ENCODE measurements at regions not wholly inside any gene's neighbourhood (a gene's known extent, or its start where the extent isn't known, plus 50 kb on each side); places are given as distances from the start of the nearest gene placed in this dataset.

DNA sequence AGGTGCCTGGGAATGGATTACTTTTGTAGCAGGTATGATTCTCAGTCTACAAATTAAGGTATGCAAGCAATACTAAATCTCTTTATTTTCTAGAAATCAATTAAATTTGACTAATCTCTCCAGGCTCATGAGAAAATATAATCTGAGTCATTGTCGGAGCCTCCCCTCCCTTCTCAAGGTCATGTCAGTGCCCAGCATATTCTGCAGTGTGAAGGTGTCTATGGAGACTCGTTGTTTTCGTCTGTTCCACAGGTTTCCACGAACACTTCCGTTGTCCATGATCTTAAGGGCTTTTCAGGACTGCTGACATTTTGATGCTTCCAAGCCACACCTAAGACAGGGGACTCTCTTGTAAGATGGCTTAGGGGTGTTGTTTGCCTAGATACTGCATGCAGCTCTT, 56.6 kb upstream of the SCOC start:
- no peak for DNase-seq (ENCODE audit: low read depth in 4 of 4, low spot score in 3 of 4)

DNA sequence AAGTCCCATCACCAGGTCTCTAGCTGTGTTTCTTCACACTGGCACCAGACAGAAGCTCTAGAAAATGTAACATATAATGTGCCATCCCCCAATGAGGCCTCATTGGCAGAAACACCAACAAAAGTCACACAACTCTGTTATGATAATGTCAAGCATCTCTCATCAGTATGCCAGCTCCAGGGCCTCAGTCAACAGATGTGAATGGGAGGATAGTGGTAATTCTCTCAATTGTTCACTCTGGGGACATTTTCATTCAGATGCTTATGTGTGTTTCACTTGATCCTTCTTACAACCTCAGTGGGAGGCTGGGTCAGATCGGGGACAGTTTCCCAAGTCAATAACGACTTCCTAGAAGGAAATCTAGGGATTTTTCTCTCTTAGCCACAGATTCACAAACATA, 57.5 kb upstream of the SCOC start:
- no peak for DNase-seq (ENCODE audit: low read depth in 4 of 4, low spot score in 3 of 4)

DNA sequence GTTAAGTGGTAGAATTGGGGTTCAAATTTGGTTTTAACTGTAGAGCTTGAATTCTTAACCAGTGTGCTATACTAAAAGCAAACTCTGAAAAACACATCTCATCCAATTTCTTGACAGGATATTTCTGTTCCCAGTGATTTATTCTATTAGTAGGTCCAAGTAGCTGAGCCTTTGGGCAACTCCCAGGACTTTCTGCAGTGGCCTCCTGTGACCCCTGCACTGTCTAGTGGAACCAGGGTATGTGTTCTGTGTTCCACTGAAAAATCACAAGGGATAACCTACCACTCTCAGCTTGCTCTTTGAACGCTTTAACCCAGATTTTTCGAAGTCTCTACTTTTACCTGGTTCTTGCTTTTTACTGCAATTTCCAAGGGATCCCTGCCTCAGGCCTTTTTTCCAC, 58.0 kb upstream of the SCOC start:
- DNase-seq (ENCODE audit: low read depth in 4 of 4, low spot score in 3 of 4): no peak

DNA sequence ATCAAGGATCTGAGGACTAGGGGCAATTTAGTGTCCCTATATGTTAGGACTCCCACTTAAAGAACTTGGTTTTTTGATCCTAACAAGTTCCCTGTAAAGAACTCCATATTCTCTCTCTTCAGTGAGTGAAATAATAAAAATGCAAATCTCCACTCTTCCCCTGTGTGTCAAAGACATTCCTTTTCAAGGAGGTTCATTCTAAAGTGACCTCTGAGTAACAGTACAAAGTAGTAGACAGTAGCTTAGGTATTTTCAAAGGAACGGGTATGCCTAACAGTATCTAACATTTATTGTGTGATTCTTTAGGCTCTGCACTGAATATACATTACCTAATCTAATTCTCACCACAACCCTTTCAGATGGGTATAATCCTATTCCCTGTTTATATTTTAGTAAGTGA, 58.4 kb upstream of the SCOC start:
- DNase-seq (ENCODE audit: low read depth in 4 of 4, low spot score in 3 of 4): no peak

DNA sequence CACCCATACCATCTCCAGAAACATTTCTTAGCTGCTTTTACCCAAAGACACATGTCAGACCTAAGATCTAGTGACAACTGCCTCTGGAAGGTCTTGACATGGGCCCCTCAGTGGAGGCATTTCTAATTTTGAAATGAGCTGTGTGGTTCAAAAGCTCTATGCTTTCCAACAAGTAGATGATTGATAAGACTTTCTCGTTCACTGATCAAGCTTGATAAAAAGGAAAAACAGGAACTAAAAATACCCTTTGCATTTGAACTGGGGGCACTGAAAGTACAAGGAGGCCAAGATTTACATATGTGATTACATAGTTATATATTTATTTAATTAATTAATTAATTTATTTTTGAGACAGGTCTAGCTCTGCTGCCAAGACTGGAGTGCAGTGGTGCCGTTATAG, 61.3 kb upstream of the SCOC start:
- no peak for DNase-seq (ENCODE audit: low read depth in 4 of 4, low spot score in 3 of 4)

DNA sequence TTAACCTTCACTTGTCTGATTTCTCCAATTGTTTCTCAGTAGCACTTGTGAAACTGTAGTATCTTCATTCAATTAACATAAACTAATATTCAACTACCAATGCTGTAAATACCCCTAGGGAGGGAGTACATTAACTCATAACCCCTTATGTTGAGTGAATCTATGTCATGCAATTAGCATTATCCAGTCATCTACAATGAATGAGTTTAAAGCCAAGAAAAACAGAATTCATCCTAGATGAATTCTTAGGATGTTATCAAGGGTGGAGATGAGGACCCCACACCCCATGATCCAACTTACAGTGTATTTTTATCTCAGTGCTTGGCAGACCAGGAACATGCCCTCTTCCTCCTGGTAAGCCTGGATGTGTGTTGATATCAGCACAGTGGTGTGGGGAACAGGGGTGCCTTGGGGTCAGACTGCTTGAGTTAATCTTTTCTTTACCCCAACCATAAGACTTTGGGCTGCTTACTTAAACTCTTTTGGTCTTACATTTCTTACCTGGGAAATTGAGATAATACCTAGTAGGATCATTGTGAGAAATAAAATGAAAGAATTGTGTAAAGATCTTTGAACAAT, 62.1 kb upstream of the SCOC start:
- no peak for DNase-seq (ENCODE audit: low read depth in 4 of 4, low spot score in 3 of 4)

DNA sequence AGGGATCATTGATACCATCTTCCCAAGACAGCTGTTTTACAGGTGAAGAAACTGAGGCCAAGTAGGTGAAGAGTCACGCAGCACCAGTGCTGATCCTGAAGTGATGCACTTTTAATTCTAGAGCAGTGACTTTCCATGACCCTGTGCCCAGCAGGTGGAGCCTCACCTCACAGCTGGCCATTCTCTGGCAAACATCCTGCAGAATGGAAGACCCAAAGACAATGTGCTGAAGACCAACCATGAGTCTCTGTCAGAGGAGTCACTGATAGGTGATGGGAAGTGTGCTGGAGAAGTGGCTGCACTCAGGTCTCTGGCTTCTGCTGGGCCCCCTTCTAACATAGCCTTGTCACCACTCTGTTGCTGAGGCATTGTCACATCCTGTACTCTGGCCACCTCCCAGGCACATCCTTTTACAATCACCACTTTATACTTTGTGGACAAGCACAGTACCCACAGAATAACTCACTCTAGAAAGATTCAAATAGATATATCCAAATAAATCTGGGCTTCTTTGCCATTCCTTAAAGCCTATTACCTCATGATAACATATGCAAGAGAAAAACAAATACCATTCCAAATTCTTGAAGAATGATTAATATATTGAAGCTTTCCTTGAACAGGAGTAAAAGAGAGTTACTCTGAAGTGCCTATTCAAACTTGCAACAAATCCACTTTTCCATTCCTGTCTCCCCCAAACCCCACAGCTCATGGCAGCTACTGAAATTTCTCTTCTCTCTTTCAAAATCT, 64.1 kb upstream of the SCOC start:
- no peak for DNase-seq (ENCODE audit: low read depth in 4 of 4, low spot score in 3 of 4)

DNA sequence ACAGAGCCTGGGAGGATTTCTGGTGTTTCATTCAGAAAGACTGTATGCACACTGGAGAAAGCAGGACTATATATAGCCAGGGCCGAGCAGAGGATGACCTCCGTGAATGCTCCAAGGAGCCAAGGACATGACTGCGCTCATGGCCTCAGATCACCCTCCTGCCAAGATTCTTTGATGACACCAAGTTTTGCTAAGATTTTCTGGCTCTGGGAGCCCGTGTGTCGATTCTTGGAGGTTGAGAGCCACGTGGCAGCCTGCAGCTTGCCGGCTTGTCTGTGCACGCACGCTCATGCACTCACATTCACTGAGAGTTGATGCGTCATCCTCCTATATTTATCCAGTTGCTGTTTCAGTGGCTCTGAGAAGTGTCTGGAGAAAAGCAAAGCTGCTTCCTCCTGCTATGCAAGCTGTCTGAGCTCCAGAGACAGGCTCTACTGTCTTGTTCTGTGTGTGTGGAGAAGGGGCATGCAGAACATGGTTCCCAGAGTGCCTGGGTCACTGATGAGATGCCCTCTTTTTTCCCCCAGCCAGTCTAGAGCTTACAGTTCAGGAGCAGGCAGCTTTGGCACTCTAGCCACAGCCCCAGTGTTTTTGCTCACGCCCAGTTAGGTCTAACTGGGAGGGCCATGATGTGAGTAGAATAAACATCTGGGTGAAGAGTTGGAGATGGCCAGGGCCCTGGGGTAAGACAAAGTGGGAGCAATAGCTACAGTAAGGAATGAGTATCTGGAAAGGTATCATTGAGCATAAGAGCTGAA, 64.9 kb upstream of the SCOC start:
- no peak for DNase-seq (ENCODE audit: low read depth in 4 of 4, low spot score in 3 of 4)

DNA sequence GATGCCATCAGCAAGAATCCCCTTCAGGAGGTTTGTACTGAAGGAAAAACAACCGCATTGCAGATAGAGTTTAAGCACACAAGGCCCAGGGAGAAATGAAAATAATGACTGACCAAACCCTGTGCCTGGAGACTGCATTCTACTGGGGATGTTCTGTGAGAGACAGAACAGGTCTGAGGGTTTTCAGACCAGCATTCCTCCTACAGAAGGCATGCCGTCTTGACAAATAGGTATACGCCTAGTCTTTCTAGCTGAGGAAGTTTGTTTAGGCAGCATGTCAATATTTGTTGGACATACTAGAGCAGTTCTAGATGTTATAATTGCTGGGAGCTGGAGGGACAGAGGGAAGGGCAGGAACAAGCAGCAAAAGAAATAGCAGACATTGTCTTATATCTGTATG, 68.4 kb upstream of the SCOC start:
- DNase-seq (ENCODE audit: low read depth in 4 of 4, low spot score in 3 of 4): no peak

DNA sequence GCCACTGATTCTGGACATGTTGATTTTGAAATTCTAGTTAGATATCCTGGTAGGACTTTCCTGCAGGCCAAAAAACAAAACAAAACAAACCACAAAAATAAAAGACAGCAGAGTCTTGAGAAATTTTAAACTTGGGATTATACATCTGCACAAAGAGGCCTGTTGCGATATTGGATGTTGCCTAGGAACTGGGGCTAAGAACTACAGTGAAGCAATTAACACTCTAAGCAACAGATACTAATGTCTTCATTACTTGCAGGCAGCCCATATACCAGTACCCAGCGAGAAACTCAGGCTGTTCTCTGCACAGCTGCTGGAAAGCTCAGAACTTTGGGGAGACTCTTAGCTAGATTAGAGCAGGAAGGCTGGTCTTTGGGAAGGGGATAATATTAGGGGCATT, 69.1 kb upstream of the SCOC start:
- no peak for DNase-seq (ENCODE audit: low read depth in 4 of 4, low spot score in 3 of 4)

DNA sequence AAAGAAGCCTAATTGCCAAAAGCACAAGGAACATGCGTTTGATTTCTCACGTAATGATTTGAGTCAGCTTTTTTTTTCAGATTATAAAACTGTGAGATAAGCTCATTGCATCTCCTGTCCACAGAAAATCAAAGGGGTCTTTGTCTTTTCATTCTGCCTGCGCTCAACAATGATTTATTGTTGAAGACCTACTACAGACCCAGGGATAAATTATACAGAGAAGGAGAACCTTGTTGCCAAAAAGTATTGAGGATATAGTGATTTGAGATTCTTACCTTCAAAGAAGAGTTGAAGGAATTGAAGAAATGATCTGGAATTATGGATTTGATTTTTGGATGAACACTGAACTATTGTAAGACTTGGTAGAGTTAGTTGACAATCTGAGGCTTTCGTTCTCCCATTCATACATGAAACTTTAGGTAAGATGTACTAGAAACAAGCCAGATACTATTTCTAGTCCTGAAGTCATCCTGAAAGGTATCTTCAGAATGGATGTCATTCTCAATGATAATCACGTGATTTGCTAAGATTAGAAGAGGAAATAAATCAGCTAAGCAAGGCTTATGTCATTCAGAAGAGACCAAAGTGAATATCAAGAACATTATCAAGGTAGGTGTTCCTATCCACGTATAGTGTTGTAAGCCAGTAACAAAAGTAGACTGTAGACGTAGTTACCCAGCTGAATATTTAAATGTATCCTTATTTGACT, 71.1 kb upstream of the SCOC start:
- DNase-seq (ENCODE audit: low read depth in 4 of 4, low spot score in 3 of 4): no peak

DNA sequence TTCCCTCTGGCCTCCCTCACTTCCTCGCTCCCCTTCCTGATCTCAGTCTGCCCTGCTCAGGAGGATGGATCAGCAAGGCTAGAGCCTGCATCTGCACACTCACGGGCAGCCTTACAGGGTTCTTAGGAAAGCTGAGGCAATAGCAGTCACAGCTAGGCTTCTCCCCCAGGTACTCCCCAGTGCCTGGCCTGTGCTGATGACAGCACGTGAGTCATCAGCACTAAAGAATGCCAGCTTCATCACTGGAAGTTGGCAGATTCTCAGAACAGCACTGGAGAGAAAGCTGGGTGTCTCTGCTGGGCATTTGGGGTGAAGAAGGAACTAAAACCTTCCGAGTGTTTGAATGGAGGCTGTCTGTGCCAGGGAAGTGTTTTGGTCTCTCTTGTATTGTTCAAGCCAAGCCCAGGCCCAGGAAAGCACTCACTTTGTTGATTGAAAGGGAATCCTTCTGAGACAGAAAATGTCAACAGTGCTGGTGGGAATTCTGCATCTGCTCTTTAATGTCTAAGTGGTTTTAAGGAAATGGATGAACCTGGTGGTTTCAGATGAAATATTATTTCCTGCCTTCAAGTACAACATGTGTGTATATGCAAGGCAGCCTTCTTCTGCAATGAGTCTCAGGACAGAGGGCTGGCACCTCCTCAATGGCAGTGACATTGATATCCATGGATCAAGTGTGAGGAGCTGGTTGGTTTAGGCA, 73.0 kb upstream of the SCOC start:
- no peak for DNase-seq (ENCODE audit: low read depth in 4 of 4, low spot score in 3 of 4)

DNA sequence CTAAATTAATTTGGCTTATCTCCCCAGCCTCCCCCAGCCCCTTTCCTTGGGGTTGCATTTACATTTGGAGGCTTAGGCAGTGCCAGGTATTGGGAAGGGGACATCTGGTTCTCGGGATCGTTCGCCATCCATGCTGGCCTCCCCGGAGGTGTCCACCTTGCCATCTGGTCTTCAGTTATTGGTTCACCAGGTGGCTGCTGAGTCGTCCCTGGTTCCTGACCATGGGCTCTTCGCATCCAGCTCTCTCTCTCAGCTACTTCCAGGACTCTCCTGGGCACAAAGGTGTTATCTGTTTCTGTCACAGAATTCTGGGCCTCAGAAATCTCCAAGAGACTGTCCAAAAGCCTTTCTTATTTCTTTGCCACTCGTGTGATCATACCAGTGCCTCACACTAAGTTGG, 75.4 kb upstream of the SCOC start:
- no peak for DNase-seq (ENCODE audit: low read depth in 4 of 4, low spot score in 3 of 4)

DNA sequence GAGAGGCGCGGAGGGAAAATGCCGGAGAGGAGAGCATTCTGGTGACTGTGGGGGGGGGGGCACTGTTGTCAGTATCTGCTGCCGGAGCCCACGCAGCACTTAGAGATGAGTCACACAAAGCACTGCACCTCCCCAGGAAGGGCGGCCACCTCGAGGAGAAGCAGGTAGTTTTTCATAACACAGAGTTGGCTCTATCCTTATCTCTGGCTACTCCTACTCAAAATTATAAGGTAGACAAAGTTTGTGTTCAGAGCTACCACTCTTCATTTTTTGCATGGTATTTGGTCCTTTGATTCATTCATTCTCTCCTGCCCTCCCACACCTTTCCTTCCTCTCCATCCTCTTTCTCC, 76.2 kb upstream of the SCOC start:
- DNase-seq (ENCODE audit: low read depth in 4 of 4, low spot score in 3 of 4): no peak

DNA sequence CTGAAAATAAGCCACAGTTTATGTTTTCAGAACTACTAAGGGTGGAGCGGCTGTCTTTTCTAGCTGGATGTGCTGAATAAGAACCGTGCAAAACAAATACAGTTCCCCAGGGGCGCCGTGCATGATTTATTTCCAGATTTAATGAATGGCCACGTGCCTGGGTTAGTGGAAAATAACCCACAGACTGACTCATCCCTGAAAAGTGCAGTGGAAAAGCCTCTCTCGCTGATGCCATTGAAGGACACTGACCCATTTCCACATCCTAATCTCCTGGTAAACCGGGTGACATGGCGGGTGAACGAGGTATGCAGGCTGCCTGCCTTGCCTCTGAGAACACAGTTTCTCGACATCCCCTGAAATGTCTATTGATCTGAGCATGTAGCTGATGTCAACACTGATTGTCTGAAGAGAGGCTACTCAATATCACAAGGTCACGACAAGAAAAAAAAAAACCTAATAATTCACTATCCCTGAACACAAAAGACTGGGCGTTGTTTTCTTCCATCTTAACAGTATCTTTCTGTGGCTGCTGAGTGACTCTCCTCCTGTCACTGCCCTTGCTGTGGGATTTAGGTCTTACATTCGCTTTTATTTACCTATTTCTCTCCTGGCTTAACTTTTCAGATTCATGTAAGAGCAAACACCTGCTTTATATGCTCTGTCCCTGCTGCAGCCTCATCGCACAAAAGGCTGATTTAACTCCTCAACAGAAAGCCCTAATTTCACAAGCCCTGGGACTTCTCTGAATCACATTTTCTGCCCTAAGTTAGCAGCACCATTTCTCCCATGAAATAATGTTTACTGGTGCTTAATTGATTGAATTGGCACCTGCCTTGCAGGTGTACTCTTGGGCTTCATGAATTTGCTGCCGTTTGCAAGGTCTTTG, 76.9 kb upstream of the SCOC start:
- no peak for DNase-seq (ENCODE audit: low read depth in 4 of 4, low spot score in 3 of 4)

DNA sequence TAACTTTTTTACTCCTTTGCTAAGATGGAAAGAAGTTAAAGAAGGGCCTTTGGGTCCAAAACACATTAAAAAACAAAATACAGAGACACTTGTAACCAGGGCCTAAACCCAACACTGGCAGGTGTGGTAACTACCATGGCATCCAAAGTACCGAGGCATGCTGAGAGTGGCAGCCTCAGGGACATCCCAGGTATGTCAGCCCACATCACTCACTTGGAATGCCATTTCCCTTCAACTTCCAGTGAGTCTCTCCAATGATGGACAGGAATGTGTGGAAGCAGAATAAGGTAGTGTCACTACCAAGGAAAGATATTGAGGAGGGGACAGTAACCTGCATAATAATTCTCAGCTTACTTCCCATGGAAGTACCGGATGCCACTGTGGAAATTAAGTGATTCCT, 79.5 kb upstream of the SCOC start:
- DNase-seq (ENCODE audit: low read depth in 4 of 4, low spot score in 3 of 4): no peak

DNA sequence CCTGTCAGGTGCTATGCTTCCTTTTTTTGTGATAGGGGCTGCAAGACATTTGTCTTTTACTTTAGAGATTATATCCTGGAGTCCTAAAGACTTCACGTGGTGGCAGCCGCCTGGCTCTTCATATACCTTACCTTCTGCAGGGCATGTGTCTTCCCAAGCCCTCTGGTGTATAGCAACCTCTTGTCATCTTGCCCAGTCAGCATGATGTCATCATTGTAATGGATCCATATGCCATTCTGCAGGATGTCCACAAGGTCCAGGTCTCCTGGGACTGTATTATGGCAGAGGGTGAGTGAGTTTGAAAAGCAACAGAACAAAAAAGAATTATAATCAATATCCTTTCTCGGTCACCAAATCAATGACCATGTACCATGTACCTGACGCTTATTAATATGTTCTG, 82.2 kb upstream of the SCOC start:
- DNase-seq (ENCODE audit: low read depth in 4 of 4, low spot score in 3 of 4): no peak

DNA sequence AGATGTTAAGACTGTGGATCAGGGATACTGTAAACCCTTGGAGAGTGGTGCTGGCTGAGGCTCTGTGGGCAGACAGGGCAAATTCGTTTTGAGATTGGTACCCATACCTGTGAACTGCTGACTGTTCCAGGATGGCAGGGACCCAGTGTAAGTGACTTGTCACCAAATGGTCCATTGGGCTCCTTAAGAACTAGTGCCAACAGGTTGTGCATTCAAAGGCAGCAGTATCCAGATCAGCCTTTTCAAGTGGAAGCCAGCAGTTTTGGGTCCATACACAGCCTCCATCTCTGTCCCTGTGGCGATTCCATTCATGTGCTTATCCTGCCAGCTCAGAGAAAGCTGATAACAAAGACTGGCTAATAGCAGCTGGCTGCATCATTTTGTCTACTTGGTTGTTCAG, 84.0 kb upstream of the SCOC start:
- no peak for DNase-seq (ENCODE audit: low read depth in 4 of 4, low spot score in 3 of 4)

DNA sequence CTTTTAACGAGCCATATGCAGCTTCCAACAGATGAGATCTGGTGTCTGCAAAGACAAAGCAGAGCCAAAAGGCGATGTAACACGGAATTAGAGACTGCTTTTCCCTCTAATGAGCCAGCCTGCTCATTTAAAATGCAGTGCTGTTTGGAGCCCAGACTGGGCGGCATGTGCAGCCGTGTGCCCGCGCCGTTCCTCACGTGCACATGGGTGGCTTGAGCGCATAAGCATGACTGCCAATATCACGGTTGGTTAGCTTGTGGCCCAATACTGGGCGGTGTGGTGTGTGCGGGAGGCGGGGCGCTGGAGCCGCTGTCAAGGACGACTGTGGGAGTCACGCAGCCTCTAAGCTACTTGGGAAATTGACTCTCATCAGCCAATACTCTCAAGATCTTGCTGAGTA, 87.0 kb upstream of the SCOC start:
- DNase-seq (ENCODE audit: low read depth in 4 of 4, low spot score in 3 of 4): peak in 2 of 4 donors; percentile 28 to 37

DNA sequence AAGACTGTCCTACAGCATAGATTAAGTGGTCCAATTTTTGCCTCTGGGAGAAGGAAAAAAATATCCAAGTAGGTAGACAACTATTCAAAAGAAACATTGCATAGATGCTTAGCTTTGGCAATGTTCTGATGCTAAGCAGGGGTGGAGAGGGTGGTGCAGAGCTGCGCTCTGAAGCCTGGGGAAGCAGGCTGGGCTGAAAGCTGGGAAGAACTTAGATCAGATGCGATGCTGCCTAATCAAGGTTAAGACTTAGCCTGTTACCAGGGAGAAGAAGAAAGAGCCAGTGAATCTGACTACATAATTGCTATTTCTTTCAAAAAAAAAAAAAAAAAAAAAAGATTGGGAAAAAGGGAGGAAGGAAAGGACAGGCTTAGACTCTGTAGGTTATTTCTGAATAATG, 89.0 kb upstream of the SCOC start:
- no peak for DNase-seq (ENCODE audit: low read depth in 4 of 4, low spot score in 3 of 4)
